PC-3 (cell line): ENCODE measurements at regions not wholly inside any gene's neighbourhood (a gene's known extent, or its start where the extent isn't known, plus 50 kb on each side); places are given as distances from the start of the nearest gene placed in this dataset.

Experiments used
- ATAC-seq: fragments of 200-7000 bp; cut with Tn5 transposase; 2 replicates; pipeline ENCODE4 v1.9.1; 2020; ENCODE audit warnings: mild to moderate bottlenecking, moderate library complexity
- BruUV-seq: library from RNA; stranded (reverse); fragments of 400-500 nt; replicated peaks from 2 replicates; lab custom pipeline; 2021; lab: Mats Ljungman, UMichigan
- CTCF ChIA-PET: fragments of 300-600 bp; sonication (Branson Sonifier 250); formaldehyde crosslinking; loops from one replicate; lab custom pipeline; 2022; ENCODE audit warnings: antibody characterized with exemption; lab: Charles Lee
- POLR2A ChIA-PET: fragments of 300-600 bp; sonication (Branson Sonifier 250); formaldehyde crosslinking; loops from one replicate; lab custom pipeline; 2022; ENCODE audit warnings: antibody characterized with exemption; ENCODE audit not compliant: unreplicated experiment; lab: Charles Lee
- DNase-seq: peaks from one replicate; pipeline ENCODE4 v3.0.0-alpha.2; 2015
- H2AFZ ChIP-seq: fragments of 300-600 bp; sonication (generic); 2 replicates; pipeline ENCODE4 v1.6.0; 2016; ENCODE audit warnings: antibody characterized with exemption, low read length
- H3F3A ChIP-seq: fragments of 300-600 bp; sonication (generic); one replicate; pipeline ENCODE4 v1.6.0; 2017; ENCODE audit warnings: antibody characterized with exemption, low read length, control low read depth, mild to moderate bottlenecking; ENCODE audit not compliant: unreplicated experiment
- H3K27ac ChIP-seq: fragments of 300-600 bp; sonication (generic); 2 replicates; pipeline ENCODE4 v1.5.1; 2016; ENCODE audit warnings: mild to moderate bottlenecking, low read length
- H3K27me3 ChIP-seq: fragments of 300-600 bp; sonication (generic); 2 replicates; pipeline ENCODE4 v1.6.1; 2016; ENCODE audit warnings: low read length, mixed read lengths
- H3K36me3 ChIP-seq: fragments of 300-600 bp; sonication (generic); 2 replicates; pipeline ENCODE4 v1.6.1; 2016; ENCODE audit warnings: low read depth, mixed run types, low read length, mixed read lengths
- H3K4me1 ChIP-seq: fragments of 300-600 bp; sonication (generic); 2 replicates; pipeline ENCODE4 v1.5.1; 2016; ENCODE audit warnings: low read length; ENCODE audit not compliant: insufficient read depth
- H3K4me2 ChIP-seq: fragments of 300-600 bp; sonication (generic); 2 replicates; pipeline ENCODE4 v1.6.0; 2016; ENCODE audit warnings: low read length
- H3K4me3 ChIP-seq: fragments of 300-600 bp; sonication (generic); 2 replicates; pipeline ENCODE4 v1.5.1; 2016; ENCODE audit warnings: mild to moderate bottlenecking, low read length, mixed read lengths
- H3K79me2 ChIP-seq: fragments of 300-600 bp; sonication (generic); 2 replicates; pipeline ENCODE4 v1.6.1; 2017; ENCODE audit warnings: low read length, mixed read lengths
- H3K9ac ChIP-seq: fragments of 300-600 bp; sonication (generic); 2 replicates; pipeline ENCODE4 v1.6.0; 2016; ENCODE audit warnings: mild to moderate bottlenecking, low read length
- H3K9me2 ChIP-seq: fragments of 300-600 bp; sonication (generic); replicated peaks from 2 replicates; pipeline ENCODE4 v1.6.1; 2016; ENCODE audit warnings: mixed run types, low read length, mixed read lengths
- H3K9me3 ChIP-seq: fragments of 300-600 bp; sonication (generic); 2 replicates; pipeline ENCODE4 v1.6.1; 2016; ENCODE audit warnings: low read length, mixed read lengths
- H4K20me1 ChIP-seq: fragments of 300-600 bp; sonication (generic); 2 replicates; pipeline ENCODE4 v1.6.1; 2016; ENCODE audit warnings: low read length, mixed read lengths
- EZH2 ChIP-seq: fragments of 300-600 bp; sonication (generic); IDR thresholded peaks from one replicate; pipeline ENCODE4 v1.6.1; 2017; ENCODE audit warnings: antibody characterized with exemption, mild to moderate bottlenecking, low read length; ENCODE audit not compliant: unreplicated experiment
- EZH2phosphoT487 ChIP-seq: fragments of 300-600 bp; sonication (generic); IDR thresholded peaks from 2 replicates; pipeline ENCODE4 v1.6.1; 2018; ENCODE audit warnings: mild to moderate bottlenecking, antibody characterized with exemption, low read length, borderline replicate concordance
- intact Hi-C: fragments of 100-400 bp; cut with micrococcal nuclease; formaldehyde crosslinking; loops from 2 replicates; pipeline ENCODE4 v1.9.0; 2023
- TF ChIP-seq, protein P1 (sequence below): fragments of 300-600 bp; sonication (generic); conservative IDR thresholded peaks from 2 replicates; pipeline ENCODE4 v1.5.1; 2017; ENCODE audit warnings: antibody characterized with exemption, low read depth, mild to moderate bottlenecking, low read length

DNA sequence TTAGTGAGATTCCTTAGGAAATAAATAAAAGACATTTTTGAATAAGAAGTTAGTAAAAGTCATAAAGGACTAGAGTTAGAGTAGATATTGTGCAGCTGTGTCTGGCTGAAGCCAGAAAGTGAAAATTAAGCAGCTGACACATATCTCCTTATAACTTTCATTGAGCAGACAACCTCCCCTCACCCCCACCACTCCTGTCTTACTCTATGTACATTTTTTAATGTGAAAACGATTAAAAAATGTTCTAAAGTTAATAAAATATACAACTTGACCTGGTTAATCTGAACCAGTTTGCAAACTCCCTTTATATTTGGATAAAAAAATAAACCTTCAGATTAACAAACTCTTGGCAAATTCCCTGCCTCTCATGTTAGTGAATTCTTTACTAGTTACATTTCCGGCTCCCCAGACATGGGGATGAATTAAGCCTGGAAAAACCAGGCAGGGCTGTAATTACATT lies 462.8 kb downstream of the MEIS1 start:
- H3K9me3 ChIP-seq: no peaks in the 10 kb centered on the region
- H4K20me1 ChIP-seq: no peaks in the 10 kb centered on the region
- CTCF ChIA-PET: no interaction called here
- H3K9me2 ChIP-seq: no peaks in the 10 kb centered on the region
- H3K27ac ChIP-seq: no peak overlapping the region
- H3K4me2 ChIP-seq: no peak overlapping the region
- BruUV-seq: no TSS peak
- no peak overlapping the region for H3K9ac ChIP-seq
- H3K4me3 ChIP-seq: no peak overlapping the region
- H2AFZ ChIP-seq: no peak overlapping the region
- no peaks in the 10 kb centered on the region for H3K79me2 ChIP-seq
- TF ChIP-seq EZH2: no peak
- no peak for TF ChIP-seq EZH2phosphoT487
- TF ChIP-seq, protein P1, sequence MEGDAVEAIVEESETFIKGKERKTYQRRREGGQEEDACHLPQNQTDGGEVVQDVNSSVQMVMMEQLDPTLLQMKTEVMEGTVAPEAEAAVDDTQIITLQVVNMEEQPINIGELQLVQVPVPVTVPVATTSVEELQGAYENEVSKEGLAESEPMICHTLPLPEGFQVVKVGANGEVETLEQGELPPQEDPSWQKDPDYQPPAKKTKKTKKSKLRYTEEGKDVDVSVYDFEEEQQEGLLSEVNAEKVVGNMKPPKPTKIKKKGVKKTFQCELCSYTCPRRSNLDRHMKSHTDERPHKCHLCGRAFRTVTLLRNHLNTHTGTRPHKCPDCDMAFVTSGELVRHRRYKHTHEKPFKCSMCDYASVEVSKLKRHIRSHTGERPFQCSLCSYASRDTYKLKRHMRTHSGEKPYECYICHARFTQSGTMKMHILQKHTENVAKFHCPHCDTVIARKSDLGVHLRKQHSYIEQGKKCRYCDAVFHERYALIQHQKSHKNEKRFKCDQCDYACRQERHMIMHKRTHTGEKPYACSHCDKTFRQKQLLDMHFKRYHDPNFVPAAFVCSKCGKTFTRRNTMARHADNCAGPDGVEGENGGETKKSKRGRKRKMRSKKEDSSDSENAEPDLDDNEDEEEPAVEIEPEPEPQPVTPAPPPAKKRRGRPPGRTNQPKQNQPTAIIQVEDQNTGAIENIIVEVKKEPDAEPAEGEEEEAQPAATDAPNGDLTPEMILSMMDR: no peak
- no peaks in the 10 kb centered on the region for H3F3A ChIP-seq
- ATAC-seq (no peak), DNase-seq (no peak)
- H3K27me3 ChIP-seq: no peaks in the 10 kb centered on the region
- POLR2A ChIA-PET: no interaction called here
- H3K4me1 ChIP-seq: no peaks in the 10 kb centered on the region
- intact Hi-C loops: no loop called here
- H3K36me3 ChIP-seq: no peaks in the 10 kb centered on the region

DNA sequence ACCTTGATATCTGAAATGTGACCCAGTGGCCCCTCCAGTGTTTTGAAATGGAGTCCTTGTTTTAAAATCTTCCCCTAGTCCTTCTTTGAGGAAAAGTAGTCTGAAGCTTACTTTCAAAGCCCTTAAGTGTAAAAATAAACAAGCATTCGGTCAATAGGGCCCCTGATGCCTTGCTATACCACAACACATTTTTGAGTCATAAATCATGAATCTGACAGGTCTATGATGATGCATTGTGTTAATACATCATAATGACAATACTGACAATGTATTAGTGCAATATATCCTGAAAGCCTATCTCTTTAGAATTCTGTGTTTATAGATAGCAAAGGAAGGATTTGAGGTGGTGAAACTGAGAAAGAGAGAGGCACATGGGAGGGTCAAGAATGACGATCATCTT lies 464.2 kb downstream of the MEIS1 start:
- Histone ChIP-seq H3K4me3 (no peak overlapping the region), H3K27me3 (no peaks in the 10 kb centered on the region), H3K9me2 (no peaks in the 10 kb centered on the region), H3K9ac (no peak overlapping the region), H3K4me1 (no peaks in the 10 kb centered on the region), H2AFZ (no peak overlapping the region), H3F3A (no peaks in the 10 kb centered on the region), H3K36me3 (no peaks in the 10 kb centered on the region), H3K9me3 (no peaks in the 10 kb centered on the region), H3K27ac (no peak overlapping the region), H3K4me2 (no peak overlapping the region), H4K20me1 (no peaks in the 10 kb centered on the region), H3K79me2 (no peaks in the 10 kb centered on the region)
- DNase-seq (no peak), ATAC-seq (no peak)
- TF ChIP-seq, protein P1: no peak
- TF ChIP-seq EZH2phosphoT487: no peak
- TF ChIP-seq EZH2: no peak
- POLR2A ChIA-PET: no interaction called here
- CTCF ChIA-PET: no interaction called here
- intact Hi-C loops: no loop called here
- BruUV-seq: no TSS peak

DNA sequence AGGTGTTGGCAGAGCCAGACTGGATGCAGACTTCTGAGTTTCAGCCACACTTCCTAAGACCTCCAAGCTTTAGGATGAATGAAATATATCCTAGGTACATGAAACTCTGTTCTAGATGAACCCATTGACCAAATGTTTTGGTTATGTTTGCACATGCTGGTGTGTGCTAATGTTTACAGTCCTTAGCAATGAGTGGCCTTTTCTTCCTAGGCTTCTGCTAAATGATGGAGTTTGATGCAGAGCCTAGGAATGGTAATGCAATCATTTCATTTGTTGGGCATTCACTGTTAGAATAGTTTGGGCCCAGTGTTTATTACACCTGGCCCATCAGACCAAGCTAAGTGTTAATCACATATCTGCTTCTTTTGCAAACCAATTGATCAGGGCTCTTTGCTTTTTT lies 464.7 kb downstream of the MEIS1 start:
- H3F3A ChIP-seq: no peaks in the 10 kb centered on the region
- intact Hi-C loops: no loop called here
- DNase-seq (no peak), ATAC-seq (no peak)
- no peaks in the 10 kb centered on the region for H3K9me3 ChIP-seq
- H3K79me2 ChIP-seq: no peaks in the 10 kb centered on the region
- H3K4me3 ChIP-seq: no peak overlapping the region
- no peaks in the 10 kb centered on the region for H4K20me1 ChIP-seq
- no peaks in the 10 kb centered on the region for H3K36me3 ChIP-seq
- H3K9me2 ChIP-seq: no peaks in the 10 kb centered on the region
- TF ChIP-seq, protein P1: no peak
- TF ChIP-seq EZH2: no peak
- no peak for TF ChIP-seq EZH2phosphoT487
- H3K4me1 ChIP-seq: no peaks in the 10 kb centered on the region
- no TSS peak for BruUV-seq
- ChIA-PET CTCF (no interaction called here), POLR2A (no interaction called here)
- H3K27me3 ChIP-seq: no peaks in the 10 kb centered on the region
- H3K27ac ChIP-seq: no peak overlapping the region
- H3K9ac ChIP-seq: no peak overlapping the region
- no peak overlapping the region for H2AFZ ChIP-seq
- H3K4me2 ChIP-seq: no peak overlapping the region
